Stimulated activated CD8-positive, alpha-beta memory T cell treated with anti-CD3 and anti-CD28 coated beads, Interleukin-2, amount 100 ng/mL, for 1 hour (primary cell): ENCODE measurements at regions not wholly inside any gene's neighbourhood (a gene's known extent, or its start where the extent isn't known, plus 50 kb on each side); places are given as distances from the start of the nearest gene placed in this dataset.
"Not testable (repeated sequence)": the region's sequence is repeated elsewhere in the genome, so short reads cannot be mapped to it uniquely, and the experiment has no call there.

ENCODE experiments used
- DNase-seq, 2 donors: peaks; one replicate each; pipeline ENCODE4 v3.0.0-alpha.2; 2020; ENCODE audit warnings: low read depth in 2 of 2

- no peak for DNase-seq
Measured at GRCh38 chr3:5974630-5975322, 787.3 kb downstream of the EDEM1 start.

GRCh38 chr3:5977331-5977730 lies 789.8 kb downstream of the EDEM1 start:
- DNase-seq = no peak

GRCh38 chr3:5980475-5980874 lies 793.0 kb downstream of the EDEM1 start:
- DNase-seq = no peak

GRCh38 chr3:5994651-5995050 lies 807.1 kb downstream of the EDEM1 start:
- DNase-seq = no peak

- no peak for DNase-seq
Measured at GRCh38 chr3:6018456-6018855, 830.9 kb downstream of the EDEM1 start.

- no peak for DNase-seq
Measured at GRCh38 chr3:6022621-6023020, 835.1 kb downstream of the EDEM1 start.

- no peak for DNase-seq
Measured at GRCh38 chr3:6025032-6025431, 835.9 kb upstream of the GRM7 start.

- DNase-seq = not testable (repeated sequence)
Measured at GRCh38 chr3:6030648-6031047, 830.3 kb upstream of the GRM7 start.

GRCh38 chr3:6035626-6036025 lies 825.3 kb upstream of the GRM7 start:
- DNase-seq = no peak

GRCh38 chr3:6039971-6040370 lies 820.9 kb upstream of the GRM7 start:
- DNase-seq = no peak

GRCh38 chr3:6041894-6042293 lies 819.0 kb upstream of the GRM7 start:
- DNase-seq = no peak

- no peak for DNase-seq
Measured at GRCh38 chr3:6047016-6047415, 813.9 kb upstream of the GRM7 start.

- DNase-seq = no peak
Measured at GRCh38 chr3:6060251-6060650, 800.7 kb upstream of the GRM7 start.

- DNase-seq = no peak
Measured at GRCh38 chr3:6062261-6063187, 798.4 kb upstream of the GRM7 start.

GRCh38 chr3:6066397-6066796 lies 794.5 kb upstream of the GRM7 start:
- DNase-seq = no peak

- not testable (repeated sequence) for DNase-seq
Measured at GRCh38 chr3:6066868-6067578, 793.9 kb upstream of the GRM7 start.

GRCh38 chr3:6074952-6075351 lies 786.0 kb upstream of the GRM7 start:
- no peak for DNase-seq

GRCh38 chr3:6078436-6078835 lies 782.5 kb upstream of the GRM7 start:
- DNase-seq = no peak

GRCh38 chr3:6079011-6079410 lies 781.9 kb upstream of the GRM7 start:
- DNase-seq = no peak

GRCh38 chr3:6079561-6080179 lies 781.2 kb upstream of the GRM7 start:
- no peak for DNase-seq

- no peak for DNase-seq
Measured at GRCh38 chr3:6088433-6088832, 772.5 kb upstream of the GRM7 start.

GRCh38 chr3:6089780-6090179 lies 771.1 kb upstream of the GRM7 start:
- DNase-seq = no peak
